IMR-90 (cell line): ENCODE measurements at regions not wholly inside any gene's neighbourhood (a gene's known extent, or its start where the extent isn't known, plus 50 kb on each side); places are given as distances from the start of the nearest gene placed in this dataset.

ENCODE experiments used
- ATAC-seq: fragments of 200-7000 bp; cut with Tn5 transposase; 2 replicates; pipeline ENCODE4 v1.9.1; 2020; ENCODE audit warnings: low read depth, mild to moderate bottlenecking, moderate library complexity
- BruUV-seq: library from RNA; stranded (reverse); fragments of 400-500 nt; replicated peaks from 2 replicates; lab custom pipeline; 2021; lab: Mats Ljungman, UMichigan
- CTCF ChIA-PET: fragments of 300-600 bp; formaldehyde crosslinking; extraction: SDS; loops from one replicate; lab custom pipeline; 2021; ENCODE audit warnings: antibody characterized with exemption; lab: Yijun Ruan, JAX
- POLR2A ChIA-PET: fragments of 300-600 bp; sonication (Branson Sonifier 250); formaldehyde crosslinking; loops from one replicate; lab custom pipeline; 2022; ENCODE audit warnings: antibody characterized with exemption; ENCODE audit not compliant: unreplicated experiment; lab: Charles Lee
- DNase-seq: peaks from one replicate; pipeline ENCODE4 v3.0.0; 2013
- H2AFZ ChIP-seq: replicated peaks from 2 replicates; pipeline ENCODE3; 2013; ENCODE audit warnings: low read length, mild to moderate bottlenecking; ENCODE audit not compliant: poor library complexity
- H2AK5ac ChIP-seq: 2 replicates; pipeline ENCODE4 v1.6.1; 2013; ENCODE audit warnings: low read depth, low read length, inconsistent platforms
- H2AK9ac ChIP-seq: replicated peaks from 2 replicates; pipeline ENCODE3; 2013; ENCODE audit warnings: mild to moderate bottlenecking, low read depth, low read length, moderate library complexity; ENCODE audit not compliant: poor library complexity
- H2BK120ac ChIP-seq: 2 replicates; pipeline ENCODE4 v1.6.1; 2013; ENCODE audit warnings: low read depth, low read length, inconsistent platforms
- H2BK15ac ChIP-seq: 3 replicates; pipeline ENCODE4 v1.6.1; 2013; ENCODE audit warnings: low read depth, low read length, inconsistent platforms
- H2BK20ac ChIP-seq: 2 replicates; pipeline ENCODE4 v1.6.1; 2013; ENCODE audit warnings: low read depth, mild to moderate bottlenecking, inconsistent platforms, low read length, moderate library complexity
- H2BK5ac ChIP-seq: 2 replicates; pipeline ENCODE4 v1.6.1; 2013; ENCODE audit warnings: mild to moderate bottlenecking, low read depth, low read length, inconsistent platforms; ENCODE audit not compliant: poor library complexity, severe bottlenecking
- H3K14ac ChIP-seq: replicated peaks from 2 replicates; pipeline ENCODE4 v1.6.1; 2013; ENCODE audit warnings: low read depth, low read length, inconsistent platforms
- H3K18ac ChIP-seq: 2 replicates; pipeline ENCODE4 v1.6.1; 2013; ENCODE audit warnings: low read depth, low read length, control low read depth
- H3K23ac ChIP-seq: 2 replicates; pipeline ENCODE4 v1.6.1; 2013; ENCODE audit warnings: low read depth, low read length, inconsistent platforms
- H3K27ac ChIP-seq: 2 replicates; pipeline ENCODE4 v1.5.1; 2013; ENCODE audit warnings: mild to moderate bottlenecking, control low read depth, low read length; ENCODE audit not compliant: insufficient read depth
- H3K27me3 ChIP-seq: 2 replicates; pipeline ENCODE4 v1.6.1; 2013; ENCODE audit warnings: low read length; ENCODE audit not compliant: control insufficient read depth, insufficient read depth
- H3K36me3 ChIP-seq: 2 replicates; pipeline ENCODE4 v1.6.1; 2013; ENCODE audit warnings: low read length, mixed read lengths; ENCODE audit not compliant: control insufficient read depth, insufficient read depth
- H3K4ac ChIP-seq: 2 replicates; pipeline ENCODE4 v1.6.1; 2013; ENCODE audit warnings: low read depth, low read length, inconsistent platforms
- H3K4me1 ChIP-seq: 2 replicates; pipeline ENCODE4 v1.6.1; 2013; ENCODE audit warnings: low read length, mixed read lengths; ENCODE audit not compliant: control insufficient read depth, insufficient read depth
- H3K4me2 ChIP-seq: 2 replicates; pipeline ENCODE4 v1.6.1; 2013; ENCODE audit warnings: low read depth, mild to moderate bottlenecking, control low read depth, low read length, moderate library complexity
- H3K4me3 ChIP-seq: 2 replicates; pipeline ENCODE4 v1.5.1; 2013; ENCODE audit warnings: low read depth, mild to moderate bottlenecking, control low read depth, low read length, moderate library complexity; ENCODE audit not compliant: insufficient read depth
- H3K56ac ChIP-seq: 2 replicates; pipeline ENCODE4 v1.6.1; 2013; ENCODE audit warnings: low read length, inconsistent platforms; ENCODE audit not compliant: insufficient read depth; ENCODE audit errors: extremely low read depth
- H3K79me1 ChIP-seq, 2 experiments: 2 replicates each; pipeline ENCODE4 v1.6.1; 2013; ENCODE audit warnings: low read length in 2 of 2, inconsistent platforms in 1 of 2, low read depth in 1 of 2
- H3K9ac ChIP-seq: 2 replicates; pipeline ENCODE4 v1.6.1; 2013; ENCODE audit warnings: low read depth, low read length, control low read depth
- H3K9me1 ChIP-seq: 2 replicates; pipeline ENCODE4 v1.6.1; 2013; ENCODE audit warnings: low read length, inconsistent platforms; ENCODE audit not compliant: insufficient read depth
- H3K9me3 ChIP-seq: 2 replicates; pipeline ENCODE4 v1.6.1; 2013; ENCODE audit warnings: low read length; ENCODE audit not compliant: control insufficient read depth, insufficient read depth
- H4K20me1 ChIP-seq: 2 replicates; pipeline ENCODE4 v1.6.1; 2013; ENCODE audit warnings: low read length, inconsistent platforms; ENCODE audit not compliant: insufficient read depth
- H4K5ac ChIP-seq: 2 replicates; pipeline ENCODE4 v1.6.1; 2013; ENCODE audit warnings: mild to moderate bottlenecking, low read depth, low read length, control low read depth
- H4K8ac ChIP-seq, 2 experiments: 2 replicates each; pipeline ENCODE4 v1.6.1; 2013; ENCODE audit warnings: low read depth in 2 of 2, low read length in 2 of 2, control low read depth in 1 of 2, inconsistent platforms in 1 of 2
- H4K91ac ChIP-seq: 2 replicates; pipeline ENCODE4 v1.6.1; 2013; ENCODE audit warnings: low read depth, low read length, inconsistent platforms; ENCODE audit not compliant: insufficient read depth
- BHLHE40 ChIP-seq: fragments of 150-350 bp; IDR thresholded peaks from 2 replicates; pipeline ENCODE4 v1.6.1; 2016; ENCODE audit warnings: mild to moderate bottlenecking, low read depth, low read length
- CEBPB ChIP-seq: IDR thresholded peaks from 2 replicates; pipeline ENCODE4 v1.6.1; 2012; ENCODE audit warnings: low read depth, low read length, improper control_type of control experiment
- CHD1 ChIP-seq: IDR thresholded peaks from 2 replicates; pipeline ENCODE4 v1.6.1; 2012; ENCODE audit warnings: low read depth, low read length, improper control_type of control experiment
- FOS ChIP-seq: fragments of 150-350 bp; IDR thresholded peaks from 2 replicates; pipeline ENCODE4 v1.6.1; 2016; ENCODE audit warnings: low read depth, low read length
- MAFK ChIP-seq: IDR thresholded peaks from 2 replicates; pipeline ENCODE4 v1.6.1; 2012; ENCODE audit warnings: low read depth, low read length, improper control_type of control experiment
- MAZ ChIP-seq: IDR thresholded peaks from 2 replicates; pipeline ENCODE4 v1.6.1; 2012; ENCODE audit warnings: low read depth, mild to moderate bottlenecking, low read length, improper control_type of control experiment, moderate library complexity, borderline replicate concordance
- MXI1 ChIP-seq: IDR thresholded peaks from 2 replicates; pipeline ENCODE4 v1.6.1; 2012; ENCODE audit warnings: low read depth, mild to moderate bottlenecking, low read length, moderate library complexity, borderline replicate concordance
- NFE2L2 ChIP-seq: fragments of 150-350 bp; IDR thresholded peaks from 2 replicates; pipeline ENCODE4 v1.6.1; 2016; ENCODE audit warnings: low read depth, mild to moderate bottlenecking, low read length
- POLR2A ChIP-seq: IDR thresholded peaks from 2 replicates; pipeline ENCODE4 v1.6.1; 2012; ENCODE audit warnings: mild to moderate bottlenecking, low read depth, low read length
- RAD21 ChIP-seq: IDR thresholded peaks from 2 replicates; pipeline ENCODE4 v1.6.1; 2012; ENCODE audit warnings: low read length, improper control_type of control experiment
- RCOR1 ChIP-seq: IDR thresholded peaks from 2 replicates; pipeline ENCODE4 v1.6.1; 2012; ENCODE audit warnings: mild to moderate bottlenecking, low read length, improper control_type of control experiment; ENCODE audit not compliant: insufficient replicate concordance
- RFX5 ChIP-seq: IDR thresholded peaks from 2 replicates; pipeline ENCODE4 v1.8.0; 2012; ENCODE audit warnings: low read depth, mild to moderate bottlenecking, low read length, moderate library complexity
- SMC3 ChIP-seq: fragments of 150-350 bp; IDR thresholded peaks from 2 replicates; pipeline ENCODE4 v1.6.1; 2016; ENCODE audit warnings: low read depth, mild to moderate bottlenecking, antibody characterized with exemption, low read length, moderate library complexity
- WGBS, 2 experiments: methylation state at CpG; one replicate each; pipeline versions ENCODE4 v1.1.5 to v1.1.7; 2013; ENCODE audit warnings: missing lambda C conversion rate in 2 of 2; ENCODE audit not compliant: insufficient read length in 1 of 2; ENCODE audit errors: extremely low coverage in 2 of 2; 5-methylcytosine and 5-hydroxymethylcytosine counted together
- dilution Hi-C: fragments of 300-500 bp; cut with HindIII; formaldehyde crosslinking; loops from one replicate; pipeline ENCODE4 v1.14.3; 2018; ENCODE audit warnings: low sequenced_read_pairs; ENCODE audit not compliant: unreplicated experiment
- in situ Hi-C: fragments of 300-500 bp; cut with MboI; formaldehyde crosslinking; loops from 3 replicates; pipeline ENCODE4 v1.14.3; 2019; ENCODE audit warnings: low sequenced_read_pairs, inconsistent platforms, mixed read lengths
- intact Hi-C: fragments of 100-400 bp; cut with micrococcal nuclease; formaldehyde crosslinking; loops from 2 replicates; pipeline ENCODE4 v1.10.0; 2022
- TF ChIP-seq, protein P1 (sequence below): fragments of 150-350 bp; IDR thresholded peaks from 2 replicates; pipeline ENCODE4 v1.6.1; 2016; ENCODE audit warnings: low read depth, mild to moderate bottlenecking, low read length, moderate library complexity, borderline replicate concordance
- TF ChIP-seq, protein P2 (sequence below): fragments of 150-350 bp; IDR thresholded peaks from 2 replicates; pipeline ENCODE4 v1.6.1; 2017; ENCODE audit warnings: mild to moderate bottlenecking, antibody characterized with exemption, low read length, low read depth
- TF ChIP-seq, protein P3 (sequence below): conservative IDR thresholded peaks from 2 replicates; pipeline ENCODE4 v1.5.1; 2012; ENCODE audit warnings: mild to moderate bottlenecking, low read depth, low read length, improper control_type of control experiment

DNA sequence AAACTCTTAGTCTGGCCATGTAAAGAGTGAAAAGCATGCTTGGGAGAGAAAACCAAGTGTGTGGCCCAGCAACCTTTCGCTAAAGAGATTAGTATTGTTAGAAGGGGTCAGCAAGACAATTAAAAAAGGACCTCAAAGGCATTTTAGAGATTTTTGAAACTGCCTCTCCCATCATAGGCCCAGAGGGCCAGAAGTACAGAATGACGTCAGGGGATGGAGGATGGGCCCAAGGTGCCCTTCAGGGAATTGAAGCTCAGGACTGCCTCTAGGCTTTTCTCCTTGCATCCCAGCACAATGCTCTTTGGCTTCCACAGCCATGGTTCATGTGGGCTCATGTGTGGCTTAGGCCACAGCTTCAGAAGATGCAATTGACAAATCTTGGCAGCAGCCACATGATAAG lies 287.0 kb upstream of the COX7C start:
- Histone ChIP-seq H2BK20ac (no peak overlapping the region), H3K4me3 (no peak overlapping the region), H4K91ac (no peak overlapping the region), H3K14ac (no peak overlapping the region), H3K9me3 (peaks cover 2% of the 10 kb centered on the region), H3K27me3 (no peaks in the 10 kb centered on the region), H4K5ac (no peak overlapping the region), H3K18ac (no peak overlapping the region), H3K9ac (no peak overlapping the region), H2BK120ac (no peak overlapping the region), H2BK15ac (no peak overlapping the region), H3K4me2 (no peak overlapping the region), H3K27ac (no peak overlapping the region), H3K9me1 (no peaks in the 10 kb centered on the region), H2AK5ac (no peak overlapping the region), H3K79me1 (no peaks in the 10 kb centered on the region), H4K20me1 (no peaks in the 10 kb centered on the region), H3K23ac (no peak overlapping the region), H2BK5ac (no peak overlapping the region), H3K56ac (no peak overlapping the region), H4K8ac (no peak overlapping the region), H3K36me3 (no peaks in the 10 kb centered on the region), H2AFZ (no peak overlapping the region), H2AK9ac (no peak overlapping the region), H3K4me1 (no peaks in the 10 kb centered on the region), H3K4ac (no peak overlapping the region)
- in situ Hi-C loops (no loop called here), dilution Hi-C loops (no loop called here), intact Hi-C loops (no loop called here)
- BruUV-seq, result no TSS peak
- ChIA-PET CTCF (interaction anchor here (0.6 kb wide), 1 partner anchor 1180 kb away, joined by 7 read pairs; no protein-coding TSS in a partner anchor), POLR2A (no interaction called here)
- ATAC-seq (no peak), DNase-seq (no peak)
- WGBS, 2 experiments, result no CpG with 5 or more reads among the region's 2 CpGs
- TF ChIP-seq CHD1, result no peak
- TF ChIP-seq MXI1, result no peak
- TF ChIP-seq BHLHE40, result no peak
- no peak for TF ChIP-seq RCOR1
- TF ChIP-seq RFX5, result no peak
- TF ChIP-seq CEBPB, result no peak
- TF ChIP-seq, protein P1, sequence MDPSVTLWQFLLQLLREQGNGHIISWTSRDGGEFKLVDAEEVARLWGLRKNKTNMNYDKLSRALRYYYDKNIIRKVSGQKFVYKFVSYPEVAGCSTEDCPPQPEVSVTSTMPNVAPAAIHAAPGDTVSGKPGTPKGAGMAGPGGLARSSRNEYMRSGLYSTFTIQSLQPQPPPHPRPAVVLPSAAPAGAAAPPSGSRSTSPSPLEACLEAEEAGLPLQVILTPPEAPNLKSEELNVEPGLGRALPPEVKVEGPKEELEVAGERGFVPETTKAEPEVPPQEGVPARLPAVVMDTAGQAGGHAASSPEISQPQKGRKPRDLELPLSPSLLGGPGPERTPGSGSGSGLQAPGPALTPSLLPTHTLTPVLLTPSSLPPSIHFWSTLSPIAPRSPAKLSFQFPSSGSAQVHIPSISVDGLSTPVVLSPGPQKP, result no peak
- TF ChIP-seq SMC3, result no peak
- no peak for TF ChIP-seq MAZ
- TF ChIP-seq NFE2L2, result no peak
- no peak for TF ChIP-seq MAFK
- TF ChIP-seq RAD21, result no peak
- TF ChIP-seq, protein P2, sequence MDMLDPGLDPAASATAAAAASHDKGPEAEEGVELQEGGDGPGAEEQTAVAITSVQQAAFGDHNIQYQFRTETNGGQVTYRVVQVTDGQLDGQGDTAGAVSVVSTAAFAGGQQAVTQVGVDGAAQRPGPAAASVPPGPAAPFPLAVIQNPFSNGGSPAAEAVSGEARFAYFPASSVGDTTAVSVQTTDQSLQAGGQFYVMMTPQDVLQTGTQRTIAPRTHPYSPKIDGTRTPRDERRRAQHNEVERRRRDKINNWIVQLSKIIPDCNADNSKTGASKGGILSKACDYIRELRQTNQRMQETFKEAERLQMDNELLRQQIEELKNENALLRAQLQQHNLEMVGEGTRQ, result no peak
- TF ChIP-seq, protein P3, sequence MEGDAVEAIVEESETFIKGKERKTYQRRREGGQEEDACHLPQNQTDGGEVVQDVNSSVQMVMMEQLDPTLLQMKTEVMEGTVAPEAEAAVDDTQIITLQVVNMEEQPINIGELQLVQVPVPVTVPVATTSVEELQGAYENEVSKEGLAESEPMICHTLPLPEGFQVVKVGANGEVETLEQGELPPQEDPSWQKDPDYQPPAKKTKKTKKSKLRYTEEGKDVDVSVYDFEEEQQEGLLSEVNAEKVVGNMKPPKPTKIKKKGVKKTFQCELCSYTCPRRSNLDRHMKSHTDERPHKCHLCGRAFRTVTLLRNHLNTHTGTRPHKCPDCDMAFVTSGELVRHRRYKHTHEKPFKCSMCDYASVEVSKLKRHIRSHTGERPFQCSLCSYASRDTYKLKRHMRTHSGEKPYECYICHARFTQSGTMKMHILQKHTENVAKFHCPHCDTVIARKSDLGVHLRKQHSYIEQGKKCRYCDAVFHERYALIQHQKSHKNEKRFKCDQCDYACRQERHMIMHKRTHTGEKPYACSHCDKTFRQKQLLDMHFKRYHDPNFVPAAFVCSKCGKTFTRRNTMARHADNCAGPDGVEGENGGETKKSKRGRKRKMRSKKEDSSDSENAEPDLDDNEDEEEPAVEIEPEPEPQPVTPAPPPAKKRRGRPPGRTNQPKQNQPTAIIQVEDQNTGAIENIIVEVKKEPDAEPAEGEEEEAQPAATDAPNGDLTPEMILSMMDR, result no peak
- no peak for TF ChIP-seq POLR2A
- no peak for TF ChIP-seq FOS
